BE2C (cell line): ENCODE measurements at regions not wholly inside any gene's neighbourhood (a gene's known extent, or its start where the extent isn't known, plus 50 kb on each side); places are given as distances from the start of the nearest gene placed in this dataset.

Experiments used
- DNase-seq: peaks from one replicate; pipeline ENCODE4 v3.0.0-alpha.2; 2020
- H3K27me3 ChIP-seq: fragments of 250-450 bp; sonication (Bioruptor Pico); 2 replicates; pipeline ENCODE4 v1.5.1; 2020; ENCODE audit warnings: mild to moderate bottlenecking
- H3K36me3 ChIP-seq: fragments of 250-450 bp; sonication (Bioruptor Pico); 2 replicates; pipeline ENCODE4 v1.5.1; 2020; ENCODE audit warnings: mild to moderate bottlenecking
- H3K4me1 ChIP-seq: fragments of 250-450 bp; sonication (Bioruptor Pico); 2 replicates; pipeline ENCODE4 v1.5.1; 2020
- H3K4me3 ChIP-seq: 2 replicates; pipeline ENCODE4 v1.5.1; 2011; ENCODE audit warnings: low read depth, low read length
- H3K9me3 ChIP-seq: fragments of 250-450 bp; sonication (Bioruptor Pico); 2 replicates; pipeline ENCODE4 v1.5.1; 2020
- TF ChIP-seq, protein P1 (sequence below): IDR thresholded peaks from 2 replicates; pipeline ENCODE4 v1.5.1; 2012; ENCODE audit warnings: mild to moderate bottlenecking, low read depth, low read length

DNA sequence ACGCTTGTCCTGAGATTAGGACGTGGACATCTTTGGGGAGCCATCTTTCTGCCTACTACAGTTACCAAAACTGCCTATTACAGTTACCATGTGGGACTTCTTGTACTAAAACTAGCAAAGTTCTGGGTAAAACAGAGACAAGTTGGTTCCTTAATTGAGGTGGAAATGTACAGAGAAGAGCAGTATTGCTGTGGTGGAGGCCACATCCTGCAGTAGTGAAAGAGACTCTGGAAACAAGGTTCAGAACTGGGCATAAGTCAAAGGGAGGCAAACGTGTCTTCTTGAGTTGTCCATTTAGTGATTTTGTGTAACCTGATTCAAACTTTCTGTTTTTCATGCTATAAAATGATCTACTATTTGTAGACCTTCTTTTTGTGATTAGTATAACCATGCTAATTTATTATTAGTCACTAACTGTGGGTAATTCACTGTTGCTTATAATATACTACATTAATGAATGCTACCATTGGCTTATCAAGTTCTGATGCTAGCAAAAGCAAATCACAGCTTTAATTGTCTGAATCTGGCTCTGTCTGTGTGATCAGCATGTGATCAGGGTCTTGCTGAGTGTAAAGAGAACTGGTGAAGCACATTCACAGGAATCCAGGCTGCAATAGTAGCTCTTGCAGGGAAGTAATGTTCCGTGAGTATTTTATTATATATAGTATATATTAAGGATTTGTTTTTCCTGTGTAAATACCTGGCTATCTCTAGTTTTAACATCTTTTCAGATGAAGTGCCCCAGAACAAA lies 207.9 kb upstream of the GAP43 start:
- peaks cover 7% of the 10 kb centered on the region for H3K4me1 ChIP-seq
- no peaks in the 10 kb centered on the region for H3K36me3 ChIP-seq
- H3K9me3 ChIP-seq = no peaks in the 10 kb centered on the region
- no peak overlapping the region for H3K4me3 ChIP-seq
- no peaks in the 10 kb centered on the region for H3K27me3 ChIP-seq
- DNase-seq = no peak
- TF ChIP-seq, protein P1, sequence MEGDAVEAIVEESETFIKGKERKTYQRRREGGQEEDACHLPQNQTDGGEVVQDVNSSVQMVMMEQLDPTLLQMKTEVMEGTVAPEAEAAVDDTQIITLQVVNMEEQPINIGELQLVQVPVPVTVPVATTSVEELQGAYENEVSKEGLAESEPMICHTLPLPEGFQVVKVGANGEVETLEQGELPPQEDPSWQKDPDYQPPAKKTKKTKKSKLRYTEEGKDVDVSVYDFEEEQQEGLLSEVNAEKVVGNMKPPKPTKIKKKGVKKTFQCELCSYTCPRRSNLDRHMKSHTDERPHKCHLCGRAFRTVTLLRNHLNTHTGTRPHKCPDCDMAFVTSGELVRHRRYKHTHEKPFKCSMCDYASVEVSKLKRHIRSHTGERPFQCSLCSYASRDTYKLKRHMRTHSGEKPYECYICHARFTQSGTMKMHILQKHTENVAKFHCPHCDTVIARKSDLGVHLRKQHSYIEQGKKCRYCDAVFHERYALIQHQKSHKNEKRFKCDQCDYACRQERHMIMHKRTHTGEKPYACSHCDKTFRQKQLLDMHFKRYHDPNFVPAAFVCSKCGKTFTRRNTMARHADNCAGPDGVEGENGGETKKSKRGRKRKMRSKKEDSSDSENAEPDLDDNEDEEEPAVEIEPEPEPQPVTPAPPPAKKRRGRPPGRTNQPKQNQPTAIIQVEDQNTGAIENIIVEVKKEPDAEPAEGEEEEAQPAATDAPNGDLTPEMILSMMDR = no peak

DNA sequence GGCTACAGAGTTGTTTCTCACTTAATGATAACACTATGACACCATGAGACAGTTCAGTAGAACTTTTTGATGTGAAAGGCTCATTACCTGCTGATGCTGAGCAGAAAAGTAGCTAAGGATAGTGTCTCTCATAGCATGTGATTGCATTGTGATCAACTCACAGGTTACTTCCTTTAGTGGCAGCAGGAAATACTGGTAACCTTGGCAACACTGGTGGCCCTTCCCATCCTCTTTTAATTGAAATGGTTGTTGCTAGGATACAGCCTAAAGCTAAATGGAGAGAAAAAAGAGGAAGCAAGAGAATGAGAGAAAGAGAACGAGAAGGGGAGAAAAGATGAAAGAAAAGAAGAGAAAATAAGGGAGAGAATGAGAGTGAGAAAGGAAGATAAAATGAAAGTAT lies 204.7 kb upstream of the GAP43 start:
- Histone ChIP-seq H3K27me3 (no peaks in the 10 kb centered on the region), H3K4me3 (no peak overlapping the region), H3K4me1 (peaks cover 8% of the 10 kb centered on the region), H3K9me3 (no peaks in the 10 kb centered on the region), H3K36me3 (no peaks in the 10 kb centered on the region)
- TF ChIP-seq, protein P1 = no peak
- no peak for DNase-seq

DNA sequence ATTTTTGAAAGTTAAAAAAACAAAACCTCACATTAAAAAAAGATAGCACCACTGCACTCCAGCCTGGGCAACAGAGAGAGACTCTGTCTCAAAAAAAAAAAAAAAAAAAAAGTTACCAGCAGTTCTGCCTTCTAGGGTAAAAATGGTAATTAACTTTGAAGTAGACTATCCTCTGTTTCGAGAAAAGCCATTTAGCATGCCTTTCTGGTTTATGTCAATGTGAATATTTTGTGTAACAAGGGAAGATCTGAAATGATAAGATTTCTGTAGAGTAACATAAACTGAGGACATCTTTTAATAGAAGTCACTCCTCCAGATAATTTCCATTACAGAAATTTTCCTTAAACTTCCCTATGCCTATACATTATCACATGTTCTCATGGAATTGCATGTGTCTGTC lies 203.2 kb upstream of the GAP43 start:
- TF ChIP-seq, protein P1 = no peak
- DNase-seq = no peak
- H3K4me3 ChIP-seq = no peak overlapping the region
- H3K36me3 ChIP-seq = no peaks in the 10 kb centered on the region
- no peaks in the 10 kb centered on the region for H3K27me3 ChIP-seq
- H3K9me3 ChIP-seq = no peaks in the 10 kb centered on the region
- H3K4me1 ChIP-seq = peaks cover 8% of the 10 kb centered on the region

- no peaks in the 10 kb centered on the region for H3K36me3 ChIP-seq
- no peak overlapping the region for H3K4me3 ChIP-seq
- no peaks in the 10 kb centered on the region for H3K27me3 ChIP-seq
- no peaks in the 10 kb centered on the region for H3K9me3 ChIP-seq
- no peak for DNase-seq
- TF ChIP-seq, protein P1 = no peak
- peaks cover 8% of the 10 kb centered on the region for H3K4me1 ChIP-seq
These were observed 200.1 kb upstream of the GAP43 start for GRCh38 chr3:115423170-115423569.

DNA sequence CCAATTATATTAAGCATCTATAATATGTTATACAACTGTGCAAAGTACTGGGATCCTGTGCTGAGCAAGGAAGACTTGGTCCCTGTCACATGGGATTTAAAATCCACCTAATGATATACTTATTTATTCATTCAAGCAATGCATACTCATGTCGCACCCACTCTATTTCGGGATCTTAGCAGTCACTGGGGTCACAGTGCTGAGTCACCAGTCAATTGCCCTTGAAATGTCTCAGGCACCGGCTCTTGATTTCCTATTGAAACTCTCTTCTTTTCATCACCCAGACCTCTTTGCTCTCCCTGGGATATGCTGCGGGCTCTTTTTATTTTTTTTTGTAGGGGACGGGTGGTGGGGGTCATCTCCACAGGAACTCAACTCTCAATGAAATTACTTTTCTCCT lies 194.5 kb upstream of the GAP43 start:
- Histone ChIP-seq H3K4me3 (no peak overlapping the region), H3K27me3 (no peaks in the 10 kb centered on the region), H3K9me3 (no peaks in the 10 kb centered on the region), H3K4me1 (no peaks in the 10 kb centered on the region; the same call in 1 of the 2 replicates), H3K36me3 (no peaks in the 10 kb centered on the region)
- DNase-seq = no peak
- TF ChIP-seq, protein P1 = no peak

- H3K36me3 ChIP-seq = no peaks in the 10 kb centered on the region
These were observed 186.5 kb upstream of the GAP43 start for GRCh38 chr3:115436767-115437301.

More at GRCh38 chr3:115436767-115437301, 186.5 kb upstream of the GAP43 start:
- TF ChIP-seq, protein P1 = peak; percentile 78
- Histone ChIP-seq H3K9me3 (no peaks in the 10 kb centered on the region), H3K4me1 (peaks cover 18% of the 10 kb centered on the region), H3K4me3 (no peak overlapping the region), H3K27me3 (no peaks in the 10 kb centered on the region)
- peak; percentile 81 for DNase-seq
